HG02970 (cell line): ENCODE measurements at regions not wholly inside any gene's neighbourhood (a gene's known extent, or its start where the extent isn't known, plus 50 kb on each side); places are given as distances from the start of the nearest gene placed in this dataset.

Source experiments
- ATAC-seq: cut with Tn5 transposase; IDR thresholded peaks from one replicate; pipeline ENCODE4 v1.9.1; 2021; ENCODE audit warnings: mild to moderate bottlenecking, moderate library complexity, moderate number of reproducible peaks; ENCODE audit not compliant: unreplicated experiment, low FRiP score

- no peak for ATAC-seq
These were observed 385.4 kb upstream of the RND3 start for GRCh38 chr2:150872756-150873395.

- ATAC-seq: no peak
These were observed 379.0 kb upstream of the RND3 start for GRCh38 chr2:150866431-150866830.

- ATAC-seq: no peak
These were observed 376.2 kb upstream of the RND3 start for GRCh38 chr2:150863691-150864090.

- no peak for ATAC-seq
These were observed 372.8 kb upstream of the RND3 start for GRCh38 chr2:150860301-150860700.

GRCh38 chr2:150859877-150860276 lies 372.4 kb upstream of the RND3 start:
- ATAC-seq: no peak

GRCh38 chr2:150859162-150859561 lies 371.7 kb upstream of the RND3 start:
- no peak for ATAC-seq

- no peak for ATAC-seq
These were observed 370.9 kb upstream of the RND3 start for GRCh38 chr2:150858382-150858781.

- ATAC-seq: no peak
These were observed 369.3 kb upstream of the RND3 start for GRCh38 chr2:150856596-150857281.

- ATAC-seq: no peak
These were observed 365.8 kb upstream of the RND3 start for GRCh38 chr2:150853263-150853662.

GRCh38 chr2:150850641-150851040 lies 363.2 kb upstream of the RND3 start:
- ATAC-seq: no peak

- ATAC-seq: no peak
These were observed 360.1 kb upstream of the RND3 start for GRCh38 chr2:150847578-150847977.

- no peak for ATAC-seq
These were observed 359.2 kb upstream of the RND3 start for GRCh38 chr2:150846691-150847090.

GRCh38 chr2:150832686-150833085 lies 345.2 kb upstream of the RND3 start:
- no peak for ATAC-seq

- no peak for ATAC-seq
These were observed 336.7 kb upstream of the RND3 start for GRCh38 chr2:150824118-150824517.

GRCh38 chr2:150817422-150817821 lies 330.0 kb upstream of the RND3 start:
- ATAC-seq: no peak

- no peak for ATAC-seq
These were observed 325.3 kb upstream of the RND3 start for GRCh38 chr2:150812664-150813367.

- ATAC-seq: no peak
These were observed 324.6 kb upstream of the RND3 start for GRCh38 chr2:150812066-150812465.

GRCh38 chr2:150811259-150811855 lies 323.9 kb upstream of the RND3 start:
- ATAC-seq: no peak

- no peak for ATAC-seq
These were observed 321.6 kb upstream of the RND3 start for GRCh38 chr2:150809103-150809502.

- no peak for ATAC-seq
These were observed 318.9 kb upstream of the RND3 start for GRCh38 chr2:150806336-150806735.

GRCh38 chr2:150803689-150804398 lies 316.4 kb upstream of the RND3 start:
- ATAC-seq: no peak
